ENCODE measurements at regions not wholly inside any gene's neighbourhood (a gene's known extent, or its start where the extent isn't known, plus 50 kb on each side); places are given as distances from the start of the nearest gene placed in this dataset.

DNA sequence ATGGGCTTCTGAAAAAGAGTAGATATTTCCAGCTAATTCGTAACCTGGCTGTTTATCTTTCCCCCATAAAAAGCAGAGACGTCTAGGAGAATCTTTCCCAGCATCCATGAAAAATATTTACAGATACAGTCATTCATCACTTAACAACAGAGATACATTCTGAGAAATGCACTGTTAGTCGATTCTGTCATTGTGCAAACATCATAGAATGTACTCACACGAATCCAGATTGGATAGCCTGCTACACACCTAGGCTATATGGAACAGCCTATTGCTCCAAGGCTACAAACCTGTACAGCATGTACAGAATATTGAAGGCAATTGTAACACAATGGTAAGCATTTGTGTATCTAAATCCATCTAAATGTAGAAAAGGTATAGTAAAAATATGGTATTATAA, 530.2 kb upstream of the NBEA start:
- TF ChIP-seq, protein P1, sequence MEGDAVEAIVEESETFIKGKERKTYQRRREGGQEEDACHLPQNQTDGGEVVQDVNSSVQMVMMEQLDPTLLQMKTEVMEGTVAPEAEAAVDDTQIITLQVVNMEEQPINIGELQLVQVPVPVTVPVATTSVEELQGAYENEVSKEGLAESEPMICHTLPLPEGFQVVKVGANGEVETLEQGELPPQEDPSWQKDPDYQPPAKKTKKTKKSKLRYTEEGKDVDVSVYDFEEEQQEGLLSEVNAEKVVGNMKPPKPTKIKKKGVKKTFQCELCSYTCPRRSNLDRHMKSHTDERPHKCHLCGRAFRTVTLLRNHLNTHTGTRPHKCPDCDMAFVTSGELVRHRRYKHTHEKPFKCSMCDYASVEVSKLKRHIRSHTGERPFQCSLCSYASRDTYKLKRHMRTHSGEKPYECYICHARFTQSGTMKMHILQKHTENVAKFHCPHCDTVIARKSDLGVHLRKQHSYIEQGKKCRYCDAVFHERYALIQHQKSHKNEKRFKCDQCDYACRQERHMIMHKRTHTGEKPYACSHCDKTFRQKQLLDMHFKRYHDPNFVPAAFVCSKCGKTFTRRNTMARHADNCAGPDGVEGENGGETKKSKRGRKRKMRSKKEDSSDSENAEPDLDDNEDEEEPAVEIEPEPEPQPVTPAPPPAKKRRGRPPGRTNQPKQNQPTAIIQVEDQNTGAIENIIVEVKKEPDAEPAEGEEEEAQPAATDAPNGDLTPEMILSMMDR (IDR thresholded peaks at IDR 0.05; ENCODE audit: low read depth, low read length): no peak
- TF ChIP-seq MAX (IDR thresholded peaks at IDR 0.05; ENCODE audit: low read depth, low read length) (no peak), POLR2A (IDR thresholded peaks at IDR 0.05; ENCODE audit: extremely low read depth, insufficient read length) (no peak), MYC (IDR thresholded peaks at IDR 0.05; ENCODE audit: low read depth, low read length) (no peak)
